ENCODE measurements at regions not wholly inside any gene's neighbourhood (a gene's known extent, or its start where the extent isn't known, plus 50 kb on each side); places are given as distances from the start of the nearest gene placed in this dataset.

DNA sequence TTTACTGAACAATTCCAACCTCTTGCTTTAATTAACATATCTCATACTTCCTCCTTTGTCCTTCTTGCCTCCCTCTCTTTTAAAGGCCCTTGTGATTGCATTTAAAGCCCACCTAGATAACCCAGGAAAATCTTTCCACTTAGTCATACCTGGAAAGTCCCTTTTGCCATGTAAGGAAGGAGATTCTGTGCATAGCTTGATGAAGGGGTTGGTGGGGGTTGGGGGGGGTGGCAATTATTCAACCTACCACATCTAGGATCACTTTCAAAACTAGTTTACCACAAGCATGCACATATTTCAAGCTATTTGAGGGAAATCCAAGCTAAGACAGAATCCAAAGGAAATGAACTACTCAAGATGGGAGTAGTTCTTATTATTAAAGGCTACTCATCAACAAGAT is 249.1 kb upstream of the PTBP2 start:
- Histone ChIP-seq H3K27ac (ENCODE audit: low read depth in 1 of 2, low read length in 2 of 2) (no peak overlapping the region), H3K4me1 (ENCODE audit: control insufficient read depth in 1 of 2, insufficient read depth in 2 of 2, low read length in 2 of 2) (no peaks in the 10 kb centered on the region), H3K4me3 (replicated peaks in 1 of 3; ENCODE audit: low read depth in 2 of 3, low read length in 3 of 3) (no peak overlapping the region), H2AFZ (ENCODE audit: insufficient read depth, low read depth, low read length, poor library complexity, severe bottlenecking) (no peak overlapping the region), H3K4me2 (replicated peaks; ENCODE audit: extremely low read depth, low read length, poor library complexity, severe bottlenecking) (no peak overlapping the region), H3K9me3 (replicated peaks in 1 of 2; ENCODE audit: control insufficient read depth in 1 of 2, insufficient read depth in 1 of 2, low read length in 2 of 2) (peaks cover 0 to 4% of the 10 kb centered on the region in 2 donors), H4K20me1 (ENCODE audit: insufficient read depth, low read length) (no peaks in the 10 kb centered on the region), H3K9ac (ENCODE audit: insufficient read depth, low read length, poor library complexity, severe bottlenecking) (no peak overlapping the region), H3K36me3 (replicated peaks in 1 of 2; ENCODE audit: control insufficient read depth in 1 of 2, insufficient read depth in 2 of 2, low read length in 2 of 2) (no peaks in the 10 kb centered on the region), H3K79me2 (ENCODE audit: insufficient read depth, low read length) (no peaks in the 10 kb centered on the region), H3K27me3 (ENCODE audit: control insufficient read depth in 2 of 2, insufficient read depth in 2 of 2, low read length in 2 of 2) (no peaks in the 10 kb centered on the region)
- no peak overlapping the region for H3K4me3 Mint-ChIP-seq
- no peak for TF ChIP-seq CTCF (IDR thresholded peaks at IDR 0.05)
- H3K27me3 Mint-ChIP-seq (ENCODE audit: low read depth in 3 of 3), result peaks cover 0 to 4% (median 0%) of the 10 kb centered on the region in 3 donors
- DNase-seq, result no peak
- H3K4me1 Mint-ChIP-seq, result no peaks in the 10 kb centered on the region
- H3K9me3 Mint-ChIP-seq, result peaks cover 0 to 17% (median 13%) of the 10 kb centered on the region in 7 donors
- intact Hi-C loops (cut with micrococcal nuclease), result no loop called here
- no peak overlapping the region for H3K27ac Mint-ChIP-seq
- no peaks in the 10 kb centered on the region for H3K36me3 Mint-ChIP-seq

DNA sequence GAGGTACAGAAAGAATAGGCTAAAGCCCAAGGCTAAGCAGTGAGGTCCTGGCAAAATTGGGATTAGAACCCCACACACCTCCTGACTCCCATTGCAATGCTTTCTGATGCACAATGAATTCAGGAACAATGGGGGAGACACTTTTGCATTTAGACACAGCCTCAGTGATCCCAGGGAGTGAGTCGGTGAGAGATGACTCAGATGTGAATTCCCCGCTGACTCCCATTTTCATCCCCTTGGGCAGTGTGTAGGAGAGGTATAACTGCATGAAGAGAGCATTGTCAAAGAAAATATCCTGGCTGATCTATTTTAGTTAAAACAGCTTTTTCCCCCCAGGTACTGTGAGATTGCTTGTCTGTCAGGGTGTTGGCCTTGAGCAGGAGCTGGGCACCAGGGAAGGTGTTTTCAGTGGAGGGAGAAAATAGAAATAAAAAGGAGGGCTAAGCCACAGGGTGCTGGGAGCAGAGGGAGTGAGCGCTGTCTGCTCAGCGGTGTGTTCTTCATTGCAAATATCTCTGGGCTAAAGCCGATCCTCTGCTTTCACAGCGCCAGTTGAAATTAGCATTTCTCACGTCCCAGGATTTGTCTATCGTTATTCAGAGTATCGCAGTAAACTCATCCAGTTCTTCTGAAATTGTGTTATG is 247.7 kb upstream of the PTBP2 start:
- no peak for DNase-seq
- Mint-ChIP-seq H3K9me3 (peaks cover 0 to 17% (median 13%) of the 10 kb centered on the region in 7 donors), H3K36me3 (no peaks in the 10 kb centered on the region), H3K4me3 (no peak overlapping the region), H3K4me1 (no peaks in the 10 kb centered on the region), H3K27ac (peak overlapping the region in 1 of 7 donors; percentile 6), H3K27me3 (ENCODE audit: low read depth in 3 of 3) (peaks cover 0 to 4% (median 0%) of the 10 kb centered on the region in 3 donors)
- Histone ChIP-seq H4K20me1 (ENCODE audit: insufficient read depth, low read length) (no peaks in the 10 kb centered on the region), H3K36me3 (replicated peaks in 1 of 2; ENCODE audit: control insufficient read depth in 1 of 2, insufficient read depth in 2 of 2, low read length in 2 of 2) (no peaks in the 10 kb centered on the region), H3K4me1 (ENCODE audit: control insufficient read depth in 1 of 2, insufficient read depth in 2 of 2, low read length in 2 of 2) (no peaks in the 10 kb centered on the region), H3K4me2 (replicated peaks; ENCODE audit: extremely low read depth, low read length, poor library complexity, severe bottlenecking) (no peak overlapping the region), H3K27me3 (ENCODE audit: control insufficient read depth in 2 of 2, insufficient read depth in 2 of 2, low read length in 2 of 2) (no peaks in the 10 kb centered on the region), H3K27ac (ENCODE audit: low read depth in 1 of 2, low read length in 2 of 2) (no peak overlapping the region), H3K9me3 (replicated peaks in 1 of 2; ENCODE audit: control insufficient read depth in 1 of 2, insufficient read depth in 1 of 2, low read length in 2 of 2) (peaks cover 0 to 4% of the 10 kb centered on the region in 2 donors), H3K79me2 (ENCODE audit: insufficient read depth, low read length) (no peaks in the 10 kb centered on the region), H3K4me3 (replicated peaks in 1 of 3; ENCODE audit: low read depth in 2 of 3, low read length in 3 of 3) (no peak overlapping the region), H3K9ac (ENCODE audit: insufficient read depth, low read length, poor library complexity, severe bottlenecking) (no peak overlapping the region), H2AFZ (ENCODE audit: insufficient read depth, low read depth, low read length, poor library complexity, severe bottlenecking) (no peak overlapping the region)
- intact Hi-C loops (cut with micrococcal nuclease), result no loop called here
- TF ChIP-seq CTCF (IDR thresholded peaks at IDR 0.05), result no peak
- 72% methylated on average over 7 of the region's 9 CpGs for WGBS (ENCODE audit: insufficient coverage)

All from CD14-positive monocyte (primary cell).